ENCODE measurements at regions not wholly inside any gene's neighbourhood (a gene's known extent, or its start where the extent isn't known, plus 50 kb on each side); places are given as distances from the start of the nearest gene placed in this dataset.

GRCh38 chr6:25179051-25179778, 100.0 kb upstream of the CARMIL1 start:
- POLR2A ChIA-PET: no interaction called here
- TF ChIP-seq MEF2A (IDR thresholded peaks at IDR 0.05; ENCODE audit: insufficient read depth, low read depth, low read length) (peak; percentile 32; the same call in 1 of the 2 replicates), RELA (IDR thresholded peaks at IDR 0.05; ENCODE audit: borderline replicate concordance, partially characterized antibody) (no peak), SRF (IDR thresholded peaks at IDR 0.05; ENCODE audit: low read depth in 2 of 2, low read length in 2 of 2) (peak in 1 of 2 experiments; percentile 71; a peak in 1 of 4 replicates)
- intact Hi-C loops (cut with micrococcal nuclease; ENCODE audit: unreplicated experiment) (no loop called here), in situ Hi-C loops (cut with MboI) (no loop called here)
- CTCF ChIA-PET: interaction anchor here (0.8 kb wide), 1 partner anchor 109 kb away, joined by 3 read pairs; no protein-coding TSS in a partner anchor
- Histone ChIP-seq H2AFZ (ENCODE audit: control insufficient read depth, low read depth, low read length) (no peak overlapping the region), H4K20me1 (ENCODE audit: control insufficient read depth, insufficient read depth) (no peaks in the 10 kb centered on the region), H3K27ac (ENCODE audit: control insufficient read depth, insufficient read depth) (no peak overlapping the region), H3K36me3 (ENCODE audit: control insufficient read depth in 2 of 2, insufficient read depth in 2 of 2, low read length in 1 of 2) (no peaks in the 10 kb centered on the region), H3K27me3 (replicated peaks in 1 of 2; ENCODE audit: control insufficient read depth in 2 of 2, insufficient read depth in 2 of 2, low read length in 1 of 2) (no peaks in the 10 kb centered on the region; a peak in 1 of 4 replicates), H3K9ac (ENCODE audit: control insufficient read depth, insufficient read depth, low read length) (no peak overlapping the region), H3K4me1 (ENCODE audit: control insufficient read depth, insufficient read depth, low read length) (no peaks in the 10 kb centered on the region), H3K79me2 (ENCODE audit: control insufficient read depth, insufficient read depth, low read length) (no peaks in the 10 kb centered on the region), H3K9me3 (replicated peaks; ENCODE audit: control insufficient read depth, insufficient read depth, low read length) (no peaks in the 10 kb centered on the region), H3K4me3 (no peak overlapping the region), H3K4me2 (ENCODE audit: control insufficient read depth, insufficient read depth) (no peak overlapping the region)
- BruUV-seq (replicated peaks): no TSS peak
- no peak for ATAC-seq
- no peak for FAIRE-seq
- RAD21 ChIA-PET (ENCODE audit: unreplicated experiment): no interaction called here
- WGBS (ENCODE audit: insufficient coverage, insufficient replicate concordance, low lambda C conversion rate, missing lambda C conversion rate): 38% methylated on average over 4 of the region's 4 CpGs
- SMC1A ChIA-PET (ENCODE audit: uncharacterized antibody, unreplicated experiment): interaction anchor here (1.5 to 1.8 kb wide), 2 partner anchors 33 to 161 kb away, joined by 3 to 4 read pairs; no protein-coding TSS in a partner anchor
- DNase-seq (ENCODE audit: low read depth, low spot score): no peak

- no peaks in the 10 kb centered on the region for H3K4me1 ChIP-seq (ENCODE audit: control insufficient read depth, insufficient read depth, low read length)
- ChIA-PET CTCF (interaction anchor here (1.2 kb wide), 1 partner anchor 154 kb away, joined by 5 read pairs; no protein-coding TSS in a partner anchor), RAD21 (ENCODE audit: unreplicated experiment) (interaction anchor here (1.2 kb wide), 1 partner anchor 13 kb away, joined by 3 read pairs; no protein-coding TSS in a partner anchor), SMC1A (ENCODE audit: uncharacterized antibody, unreplicated experiment) (interaction anchor here (0.9 to 1.8 kb wide), 4 partner anchors 34 to 371 kb away, joined by 3 to 4 read pairs (median 3); no protein-coding TSS in a partner anchor), POLR2A (no interaction called here)
- no peak for FAIRE-seq
- H3K27ac ChIP-seq (ENCODE audit: control insufficient read depth, insufficient read depth): no peak overlapping the region
- TF ChIP-seq BRCA1 (IDR thresholded peaks at IDR 0.05; ENCODE audit: low read depth, low read length): no peak
- TF ChIP-seq ZNF274 (IDR thresholded peaks at IDR 0.05; ENCODE audit: insufficient read depth, insufficient read length): no peak
- no peak for TF ChIP-seq EP300 (IDR thresholded peaks at IDR 0.05; ENCODE audit: borderline replicate concordance in 1 of 2, control insufficient read depth in 1 of 2, low read depth in 2 of 2, low read length in 2 of 2)
- TF ChIP-seq MTA2 (IDR thresholded peaks at IDR 0.05; ENCODE audit: low read depth): no peak
- H3K9ac ChIP-seq (ENCODE audit: control insufficient read depth, insufficient read depth, low read length): no peak overlapping the region
- intact Hi-C loops (cut with micrococcal nuclease; ENCODE audit: unreplicated experiment) (no loop called here), in situ Hi-C loops (cut with MboI) (no loop called here)
- DNase-seq (ENCODE audit: low read depth, low spot score): no peak
- no peak overlapping the region for H3K4me3 ChIP-seq
- ATAC-seq: no peak
- H2AFZ ChIP-seq (ENCODE audit: control insufficient read depth, low read depth, low read length): no peak overlapping the region
- no peaks in the 10 kb centered on the region for H4K20me1 ChIP-seq (ENCODE audit: control insufficient read depth, insufficient read depth)
- H3K79me2 ChIP-seq (ENCODE audit: control insufficient read depth, insufficient read depth, low read length): no peaks in the 10 kb centered on the region
- H3K4me2 ChIP-seq (ENCODE audit: control insufficient read depth, insufficient read depth): no peak overlapping the region
- no peaks in the 10 kb centered on the region for H3K36me3 ChIP-seq (ENCODE audit: control insufficient read depth in 2 of 2, insufficient read depth in 2 of 2, low read length in 1 of 2)
- no peaks in the 10 kb centered on the region for H3K9me3 ChIP-seq (replicated peaks; ENCODE audit: control insufficient read depth, insufficient read depth, low read length)
- 72% methylated on average over 11 of the region's 11 CpGs for WGBS (ENCODE audit: insufficient coverage, insufficient replicate concordance, low lambda C conversion rate, missing lambda C conversion rate)
- H3K27me3 ChIP-seq (replicated peaks in 1 of 2; ENCODE audit: control insufficient read depth in 2 of 2, insufficient read depth in 2 of 2, low read length in 1 of 2): no peaks in the 10 kb centered on the region; a peak in 1 of 4 replicates
- no TSS peak for BruUV-seq (replicated peaks)
Observed at GRCh38 chr6:25180630-25181349, 98.4 kb upstream of the CARMIL1 start.

All from GM12878 (cell line).